ENCODE measurements at regions not wholly inside any gene's neighbourhood (a gene's known extent, or its start where the extent isn't known, plus 50 kb on each side); places are given as distances from the start of the nearest gene placed in this dataset.
"Not testable (repeated sequence)": the region's sequence is repeated elsewhere in the genome, so short reads cannot be mapped to it uniquely, and the experiment has no call there.

GRCh38 chr6:84821314-84821713 lies 56.9 kb upstream of the TBX18 start:
- DNase-seq, result not testable (repeated sequence)

DNA sequence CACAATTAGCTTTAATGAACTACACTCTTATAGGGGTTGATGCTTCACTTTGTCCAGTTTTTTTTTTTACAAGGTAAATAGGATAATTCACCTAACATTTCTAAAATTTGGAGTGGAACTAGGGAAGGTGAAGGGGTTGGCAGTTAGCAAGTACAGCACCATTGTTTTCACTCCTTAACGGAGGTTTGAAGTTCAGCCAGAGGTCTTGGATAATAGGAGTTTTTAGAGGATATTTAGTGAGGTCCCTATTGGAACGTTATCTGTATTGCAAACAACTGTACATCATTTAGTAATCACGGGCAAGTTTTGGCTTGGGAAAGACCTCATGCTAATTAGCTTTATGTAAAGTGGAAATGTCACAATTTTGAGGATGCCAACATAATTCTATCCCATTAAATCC lies 52.3 kb upstream of the TBX18 start:
- DNase-seq, result no peak

DNA sequence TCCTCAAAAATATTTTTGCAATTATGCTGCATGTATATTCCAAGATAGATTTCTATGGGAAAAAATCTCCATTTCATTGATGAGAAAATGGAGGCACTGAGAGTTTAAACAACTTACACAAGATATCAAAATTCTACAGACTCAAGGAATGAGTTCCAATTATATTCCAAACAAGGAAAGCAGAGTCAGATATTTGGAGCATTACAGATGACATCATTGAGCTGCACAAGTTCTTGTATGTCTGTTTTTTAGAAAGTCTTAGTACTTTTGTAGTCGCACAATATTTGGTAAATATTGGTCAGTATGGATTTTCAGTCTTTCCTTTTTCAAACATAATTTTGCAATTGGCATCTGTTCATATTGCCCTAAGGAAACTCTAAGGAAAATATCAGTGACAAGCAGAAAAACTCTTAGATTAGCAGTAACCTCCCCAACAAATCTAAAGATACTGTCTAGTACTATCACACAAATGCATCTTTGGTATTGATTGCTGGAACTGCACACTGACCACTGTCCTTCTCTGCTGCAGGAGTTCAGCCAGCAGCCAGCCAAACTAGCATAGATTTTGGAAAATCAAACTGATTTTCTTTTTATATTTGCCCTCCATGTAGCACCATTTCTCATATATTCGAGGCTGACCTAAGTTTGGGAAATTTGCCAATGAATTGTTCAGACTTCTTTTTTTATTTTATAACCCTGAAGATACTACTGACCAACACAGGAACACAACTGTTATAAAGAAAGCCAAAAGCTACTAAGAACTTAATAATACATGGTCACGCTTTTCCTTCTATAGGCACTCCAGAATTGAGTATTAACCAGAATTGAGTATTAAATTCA lies 51.7 kb upstream of the TBX18 start:
- no peak for DNase-seq
